ENCODE measurements at regions not wholly inside any gene's neighbourhood (a gene's known extent, or its start where the extent isn't known, plus 50 kb on each side); places are given as distances from the start of the nearest gene placed in this dataset.

- no peak for TF ChIP-seq POLR2AphosphoS5 (IDR thresholded peaks at IDR 0.05; ENCODE audit: low read depth)
- TF ChIP-seq, protein P1, sequence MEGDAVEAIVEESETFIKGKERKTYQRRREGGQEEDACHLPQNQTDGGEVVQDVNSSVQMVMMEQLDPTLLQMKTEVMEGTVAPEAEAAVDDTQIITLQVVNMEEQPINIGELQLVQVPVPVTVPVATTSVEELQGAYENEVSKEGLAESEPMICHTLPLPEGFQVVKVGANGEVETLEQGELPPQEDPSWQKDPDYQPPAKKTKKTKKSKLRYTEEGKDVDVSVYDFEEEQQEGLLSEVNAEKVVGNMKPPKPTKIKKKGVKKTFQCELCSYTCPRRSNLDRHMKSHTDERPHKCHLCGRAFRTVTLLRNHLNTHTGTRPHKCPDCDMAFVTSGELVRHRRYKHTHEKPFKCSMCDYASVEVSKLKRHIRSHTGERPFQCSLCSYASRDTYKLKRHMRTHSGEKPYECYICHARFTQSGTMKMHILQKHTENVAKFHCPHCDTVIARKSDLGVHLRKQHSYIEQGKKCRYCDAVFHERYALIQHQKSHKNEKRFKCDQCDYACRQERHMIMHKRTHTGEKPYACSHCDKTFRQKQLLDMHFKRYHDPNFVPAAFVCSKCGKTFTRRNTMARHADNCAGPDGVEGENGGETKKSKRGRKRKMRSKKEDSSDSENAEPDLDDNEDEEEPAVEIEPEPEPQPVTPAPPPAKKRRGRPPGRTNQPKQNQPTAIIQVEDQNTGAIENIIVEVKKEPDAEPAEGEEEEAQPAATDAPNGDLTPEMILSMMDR (IDR thresholded peaks at IDR 0.05; ENCODE audit: insufficient read depth, low read length), result no peak
- no peak for TF ChIP-seq SPI1 (IDR thresholded peaks at IDR 0.05; ENCODE audit: borderline replicate concordance, low read depth)
Measured at GRCh38 chr4:186940476-186940875, 216.8 kb upstream of the FAT1 start.
